ENCODE measurements at regions not wholly inside any gene's neighbourhood (a gene's known extent, or its start where the extent isn't known, plus 50 kb on each side); places are given as distances from the start of the nearest gene placed in this dataset.

DNA sequence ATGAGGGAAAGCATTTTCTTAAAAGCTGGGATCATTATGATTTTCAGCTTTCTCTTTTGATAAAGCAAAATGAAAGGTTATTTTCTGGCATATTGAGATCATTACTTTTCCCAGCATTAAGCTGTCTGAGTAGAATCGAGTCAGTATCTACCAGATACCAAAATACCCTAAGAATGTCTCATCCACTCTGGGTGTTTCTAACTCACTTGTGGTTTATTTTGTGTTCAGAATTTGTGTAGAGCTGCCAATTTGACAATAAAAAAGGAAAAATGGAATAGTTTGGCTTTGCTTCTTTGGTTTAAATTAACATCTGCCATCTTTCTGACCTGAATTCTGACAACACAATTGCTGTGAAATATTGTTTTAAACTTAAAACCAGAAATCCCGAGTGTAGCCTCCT lies 438.7 kb upstream of the ARGLU1 start:
- DNase-seq (ENCODE audit: low read depth in 4 of 4, low spot score in 3 of 4), result no peak

DNA sequence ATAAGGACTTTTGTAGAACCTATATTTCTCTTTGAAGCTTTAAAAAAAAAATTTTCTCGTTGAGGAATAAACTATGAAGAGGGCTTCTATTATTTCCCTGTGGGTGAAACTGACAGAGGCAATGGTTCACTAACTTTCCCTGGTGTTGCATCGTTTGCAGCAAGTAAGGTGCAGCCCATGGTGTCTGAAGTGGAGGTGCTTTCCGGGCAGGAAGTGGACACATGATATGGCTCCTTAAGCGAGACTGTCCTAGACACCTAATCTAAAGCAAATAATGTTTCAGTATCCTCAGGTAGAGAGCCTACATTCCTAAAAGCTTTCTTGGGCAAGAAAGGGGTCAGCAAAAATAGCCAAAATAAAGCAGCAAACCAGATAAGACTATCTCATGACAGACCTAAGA lies 437.6 kb upstream of the ARGLU1 start:
- no peak for DNase-seq (ENCODE audit: low read depth in 4 of 4, low spot score in 3 of 4)

DNA sequence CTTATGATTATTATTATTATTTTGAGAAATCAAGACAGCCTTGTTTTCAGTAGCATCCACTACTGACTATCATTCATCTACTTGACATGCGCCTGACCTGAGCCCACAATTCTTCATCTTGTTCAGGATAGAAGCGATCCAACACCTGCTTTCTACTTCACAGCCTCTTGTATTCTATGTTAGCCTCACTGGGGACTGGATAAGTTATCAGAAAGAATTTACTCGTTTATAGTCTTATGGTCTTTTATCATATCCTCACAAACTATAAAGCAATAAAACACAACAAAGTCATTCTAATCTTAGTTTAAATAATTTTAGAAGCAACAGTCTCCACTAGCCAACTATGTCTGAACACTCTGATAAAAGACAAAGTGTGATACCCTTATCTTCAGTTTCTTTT lies 436.0 kb upstream of the ARGLU1 start:
- no peak for DNase-seq (ENCODE audit: low read depth in 4 of 4, low spot score in 3 of 4)

DNA sequence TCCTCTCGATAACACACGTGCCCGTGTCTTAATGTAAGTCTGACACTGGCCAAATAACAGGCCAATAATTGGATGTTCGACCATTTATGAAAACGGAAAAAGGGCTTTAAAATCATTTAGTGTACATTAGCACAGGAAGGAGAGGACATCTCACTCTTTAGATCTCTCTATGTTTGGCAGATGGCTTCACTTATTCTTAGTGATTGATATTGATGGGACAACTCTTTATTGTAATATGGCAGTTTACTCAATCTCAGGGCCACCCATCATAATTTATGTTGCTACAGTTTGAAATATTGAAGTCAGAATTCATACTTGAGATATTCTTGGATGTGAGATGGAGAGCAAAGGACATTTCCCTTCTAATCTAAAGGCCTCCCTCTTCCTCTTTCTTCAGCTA lies 430.7 kb upstream of the ARGLU1 start:
- no peak for DNase-seq (ENCODE audit: low read depth in 4 of 4, low spot score in 3 of 4)

DNA sequence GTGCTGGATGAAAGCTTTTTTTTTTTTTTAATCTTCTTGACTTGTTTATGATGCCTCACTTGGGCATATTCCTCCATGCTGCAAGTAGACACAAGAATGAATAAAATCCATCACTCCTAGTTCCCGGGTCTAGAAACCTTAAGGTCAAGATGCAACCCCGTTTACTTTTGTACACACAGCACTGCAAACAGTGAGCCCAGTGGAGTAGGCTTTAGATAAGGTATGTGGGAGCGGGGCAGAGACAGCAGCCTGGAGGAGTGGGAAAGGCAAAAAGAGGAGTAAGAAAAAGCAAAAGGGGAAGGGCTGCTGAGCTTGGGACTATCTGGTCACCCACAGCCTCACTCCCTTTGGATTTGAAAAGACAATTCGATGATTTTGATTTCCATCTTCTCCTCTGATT lies 429.8 kb upstream of the ARGLU1 start:
- DNase-seq (ENCODE audit: low read depth in 4 of 4, low spot score in 3 of 4), result no peak

DNA sequence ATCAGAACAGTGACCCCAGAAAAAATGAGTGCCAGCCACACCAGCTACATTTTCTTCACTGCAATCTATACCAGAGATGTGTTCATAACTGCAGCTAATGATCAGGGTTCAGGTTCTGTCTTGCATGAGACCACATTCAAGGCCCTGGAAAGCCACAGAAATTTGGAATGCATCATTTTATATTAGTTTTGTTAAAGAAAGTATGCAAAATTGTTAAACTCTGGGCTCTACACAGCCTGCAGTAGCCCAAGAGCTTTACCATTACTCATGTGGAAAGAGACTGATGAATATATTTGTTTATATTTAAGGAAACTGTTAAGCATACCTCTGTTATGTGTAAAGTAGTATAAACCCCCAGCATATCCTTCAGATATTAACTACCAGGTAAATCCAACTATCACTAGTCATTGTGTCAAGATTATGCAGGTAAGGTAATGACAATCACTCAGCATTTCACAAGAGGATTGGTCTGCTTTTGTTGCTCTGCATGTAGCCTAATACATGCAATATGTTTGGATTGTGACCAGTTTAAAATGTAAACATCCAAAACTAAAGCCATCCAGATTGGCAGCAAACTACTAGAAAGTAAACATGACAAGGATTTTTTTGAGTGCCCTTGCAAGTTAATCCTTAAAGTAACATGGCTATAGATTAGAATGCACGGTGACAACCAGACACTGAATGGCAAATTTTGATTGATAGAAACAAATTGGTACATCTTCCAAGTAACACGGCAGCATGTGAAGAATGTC lies 429.1 kb upstream of the ARGLU1 start:
- DNase-seq (ENCODE audit: low read depth in 4 of 4, low spot score in 3 of 4), result no peak

DNA sequence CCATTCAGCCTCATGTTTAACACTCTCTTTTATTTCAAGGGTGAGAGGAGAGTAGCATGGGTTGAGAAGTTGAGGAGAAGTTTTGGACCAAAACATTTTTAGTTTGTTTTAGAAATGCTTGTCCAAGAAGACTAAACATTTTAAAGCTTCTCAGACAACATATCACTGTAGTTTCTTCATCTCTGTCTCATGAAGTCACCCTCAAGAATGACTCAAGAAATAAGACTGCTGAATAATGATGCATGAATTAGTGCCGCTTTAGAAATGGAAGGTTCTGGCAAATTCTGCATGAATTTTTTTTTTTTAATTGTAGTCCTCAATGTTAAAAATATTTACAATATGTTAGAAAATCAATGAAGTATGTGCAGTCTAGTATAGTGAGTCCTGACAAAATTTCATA lies 422.7 kb upstream of the ARGLU1 start:
- no peak for DNase-seq (ENCODE audit: low read depth in 4 of 4, low spot score in 3 of 4)

DNA sequence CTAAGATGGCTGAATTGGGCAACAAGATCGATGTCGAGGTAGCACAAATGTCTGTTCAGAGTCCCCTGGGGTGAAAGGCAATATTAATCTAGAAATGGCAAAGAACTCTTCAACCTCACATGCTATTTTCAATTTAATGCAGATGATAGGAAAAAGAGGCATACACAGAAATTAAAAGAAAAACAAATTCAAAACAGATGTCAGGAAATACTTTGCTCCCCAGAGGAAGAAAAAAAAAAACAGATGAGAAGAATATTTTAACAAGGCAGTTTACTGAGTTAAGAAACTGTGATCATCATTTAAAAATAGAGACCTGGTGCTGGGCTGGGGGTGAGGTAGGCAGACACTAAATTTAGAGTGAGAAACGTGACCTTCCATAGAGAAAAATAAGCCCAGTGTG lies 421.9 kb upstream of the ARGLU1 start:
- DNase-seq (ENCODE audit: low read depth in 4 of 4, low spot score in 3 of 4), result no peak

DNA sequence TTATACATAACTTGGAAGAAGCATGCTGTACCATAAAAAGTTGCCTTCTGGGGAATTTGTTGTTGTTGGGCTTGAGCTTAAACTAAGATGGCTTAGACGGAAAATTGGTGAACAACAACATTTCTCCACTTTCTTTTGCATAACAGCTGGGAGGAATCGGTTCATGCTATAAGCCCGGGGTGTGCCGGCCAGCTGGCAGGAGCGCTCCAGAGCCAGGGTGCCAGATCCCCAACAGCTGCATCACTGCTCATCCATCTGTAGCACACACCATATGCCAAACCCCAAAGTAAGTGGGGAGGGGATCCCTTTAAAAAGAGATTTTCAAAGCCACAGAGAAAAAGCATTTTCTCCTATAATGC lies 419.5 kb upstream of the ARGLU1 start:
- no peak for DNase-seq (ENCODE audit: low read depth in 4 of 4, low spot score in 3 of 4)

DNA sequence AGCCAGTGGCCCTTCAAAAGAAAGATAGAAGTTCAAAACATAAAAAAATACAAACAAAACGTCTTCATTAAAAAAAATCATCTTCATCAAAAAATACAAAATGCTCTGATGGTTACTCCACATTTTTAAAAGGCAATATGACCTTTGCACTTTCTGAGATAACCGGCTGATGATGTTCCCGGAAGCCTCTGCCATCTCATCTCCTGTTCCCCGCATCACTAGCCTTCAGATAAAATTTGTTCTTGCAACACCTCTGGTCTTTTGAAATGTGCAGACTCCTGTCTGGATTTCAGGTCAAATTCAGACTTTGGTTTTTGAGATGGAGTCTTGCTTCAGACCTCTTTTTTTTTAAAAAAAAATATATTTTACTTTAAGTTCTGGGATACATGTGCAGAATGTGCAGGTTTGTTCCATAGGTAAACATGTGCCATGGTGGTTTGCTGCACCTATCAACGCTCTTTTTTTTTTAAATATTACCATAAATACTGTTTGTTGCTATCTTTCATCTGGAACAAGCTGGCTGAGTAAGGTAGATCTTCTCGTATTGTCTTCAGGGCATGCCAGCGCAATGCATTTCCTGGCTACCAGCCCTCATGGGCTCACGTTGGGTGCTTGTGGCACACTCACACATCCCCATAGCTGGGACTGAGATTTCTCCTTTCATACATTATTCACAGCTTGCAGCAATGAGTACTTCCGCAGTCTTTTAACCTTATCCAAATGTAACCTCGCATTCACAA lies 418.9 kb upstream of the ARGLU1 start:
- no peak for DNase-seq (ENCODE audit: low read depth in 4 of 4, low spot score in 3 of 4)

DNA sequence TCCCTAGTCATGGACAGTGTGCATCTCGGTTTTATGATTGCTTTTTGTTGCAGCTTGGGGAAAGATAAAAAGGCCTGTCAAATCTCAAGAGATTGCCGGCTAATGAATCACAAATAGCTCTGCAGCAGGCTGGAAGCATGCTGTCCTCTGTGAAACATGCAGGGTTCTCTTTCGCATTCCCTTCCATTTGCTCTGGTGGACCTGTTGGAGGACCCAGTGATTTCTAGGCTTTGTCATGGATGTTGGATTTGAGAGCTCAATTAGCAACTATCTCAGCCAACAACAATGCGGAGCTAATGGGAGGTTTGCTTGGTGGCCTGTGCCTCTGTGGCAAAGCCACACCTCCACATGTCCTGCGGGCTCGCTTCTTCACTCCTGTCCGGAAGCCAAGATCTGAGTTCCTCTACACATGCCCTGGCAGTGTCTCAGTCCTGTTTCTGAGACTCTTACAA lies 418.1 kb upstream of the ARGLU1 start:
- no peak for DNase-seq (ENCODE audit: low read depth in 4 of 4, low spot score in 3 of 4)

DNA sequence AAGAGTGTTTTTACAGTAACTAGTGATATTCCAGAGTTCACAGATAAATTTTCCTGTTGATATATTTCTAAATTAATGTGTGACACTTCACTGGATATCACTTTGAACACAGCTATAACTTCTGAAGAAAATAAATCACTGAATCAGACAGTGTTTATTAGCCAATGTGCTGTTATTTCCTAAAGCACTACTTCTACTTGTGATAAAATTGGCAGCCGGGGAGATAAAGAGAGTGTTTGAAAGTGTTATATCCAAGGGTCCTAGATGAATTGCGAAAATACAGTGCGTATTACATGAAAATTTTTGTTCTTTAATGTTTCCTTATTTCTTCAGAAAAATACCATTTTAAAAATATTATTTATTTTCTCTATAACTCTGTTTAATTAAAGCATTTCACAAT lies 417.5 kb upstream of the ARGLU1 start:
- DNase-seq (ENCODE audit: low read depth in 4 of 4, low spot score in 3 of 4), result no peak

DNA sequence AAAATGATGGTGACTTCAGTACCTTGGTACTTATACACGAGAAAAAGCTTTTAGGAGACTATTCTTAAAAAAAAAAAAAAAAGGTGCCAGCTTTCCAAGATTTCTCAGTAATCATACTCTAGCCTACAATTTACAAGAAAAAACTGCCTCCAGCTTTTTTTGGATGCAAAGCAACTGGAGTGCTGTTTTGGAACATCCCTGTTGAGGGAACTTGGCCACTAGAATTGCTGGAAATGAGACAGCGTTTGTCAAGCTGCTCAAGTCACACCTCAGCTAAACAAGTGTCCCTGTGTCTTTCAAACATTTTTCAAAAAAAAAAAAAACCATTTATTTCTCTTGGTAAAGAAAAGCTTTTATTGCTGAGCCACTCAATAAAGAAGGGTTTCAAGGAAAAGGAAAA lies 413.1 kb upstream of the ARGLU1 start:
- DNase-seq (ENCODE audit: low read depth in 4 of 4, low spot score in 3 of 4), result no peak

DNA sequence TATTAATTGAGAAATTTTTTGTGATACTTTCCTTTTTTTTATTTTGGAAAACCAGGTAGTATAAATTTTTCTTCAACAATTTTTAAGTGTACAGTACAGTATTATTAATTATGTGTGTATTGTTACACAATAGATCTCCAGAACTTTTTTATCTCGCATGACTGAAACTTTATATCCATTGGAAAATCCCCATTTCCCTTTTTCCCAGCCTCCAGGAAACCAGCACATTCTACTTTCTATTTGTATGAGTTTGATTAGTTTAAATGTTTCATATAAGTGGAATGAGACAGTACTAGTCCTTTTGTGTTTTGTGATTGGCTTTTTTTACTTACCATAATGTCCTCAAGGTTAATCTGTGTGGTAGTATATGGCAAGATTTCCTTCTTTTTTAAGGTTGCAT lies 399.5 kb upstream of the ARGLU1 start:
- no peak for DNase-seq (ENCODE audit: low read depth in 4 of 4, low spot score in 3 of 4)

DNA sequence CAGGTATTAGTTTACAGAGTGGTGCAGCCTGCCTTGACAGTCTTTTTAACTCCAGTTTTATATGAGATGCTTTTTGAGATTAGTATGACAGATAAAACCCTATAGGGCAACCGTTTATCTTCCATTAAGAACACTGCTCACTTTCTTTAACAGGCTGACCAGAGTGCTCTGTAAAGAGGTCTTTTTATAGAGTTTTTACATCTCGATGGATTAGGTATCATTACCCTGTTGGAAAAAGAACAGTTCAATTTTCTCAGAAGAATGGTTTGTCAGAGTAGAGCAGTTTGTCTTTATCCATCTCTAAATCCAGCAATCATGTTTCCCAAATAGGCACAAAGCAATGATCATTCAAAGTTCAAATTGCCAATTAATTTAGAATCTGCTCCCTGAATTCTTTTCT lies 395.2 kb upstream of the ARGLU1 start:
- DNase-seq (ENCODE audit: low read depth in 4 of 4, low spot score in 3 of 4), result no peak

DNA sequence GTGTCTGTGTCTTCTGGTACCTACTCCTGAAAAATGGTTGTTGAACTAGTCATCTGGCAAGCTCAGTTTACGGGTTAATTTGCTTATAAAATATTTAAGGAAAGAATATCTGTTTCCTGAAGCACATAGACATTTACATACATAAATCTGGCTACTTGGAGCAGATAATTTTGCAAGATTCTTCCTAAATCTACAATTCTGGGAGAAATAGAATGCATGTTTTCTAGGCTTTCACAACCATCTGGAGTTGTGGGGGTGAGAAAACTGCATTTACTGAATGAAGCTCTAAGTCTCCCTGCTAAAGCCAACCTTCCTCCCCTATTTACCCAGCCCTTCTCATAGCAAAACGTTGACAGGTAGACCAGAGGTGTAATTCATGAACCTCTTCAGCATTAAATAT lies 393.7 kb upstream of the ARGLU1 start:
- no peak for DNase-seq (ENCODE audit: low read depth in 4 of 4, low spot score in 3 of 4)

DNA sequence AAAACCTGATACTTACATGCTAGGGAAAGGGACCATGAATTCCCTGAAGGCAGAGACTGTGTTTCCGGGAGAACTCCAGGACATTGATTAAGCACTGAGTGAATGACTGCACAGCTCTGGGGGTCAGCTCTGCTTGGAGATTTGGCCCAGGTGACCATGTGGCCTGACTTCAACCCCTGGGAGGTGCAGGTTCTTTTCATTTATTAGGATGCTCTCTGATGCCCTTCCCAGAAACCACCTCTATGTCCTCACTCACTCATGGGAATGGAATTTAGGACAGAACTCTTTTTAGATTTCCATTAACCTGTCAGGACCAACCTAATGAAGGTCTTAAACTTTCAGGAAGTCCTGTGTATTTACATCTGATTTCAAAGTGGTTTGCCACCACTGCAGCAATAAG lies 393.3 kb upstream of the ARGLU1 start:
- no peak for DNase-seq (ENCODE audit: low read depth in 4 of 4, low spot score in 3 of 4)

DNA sequence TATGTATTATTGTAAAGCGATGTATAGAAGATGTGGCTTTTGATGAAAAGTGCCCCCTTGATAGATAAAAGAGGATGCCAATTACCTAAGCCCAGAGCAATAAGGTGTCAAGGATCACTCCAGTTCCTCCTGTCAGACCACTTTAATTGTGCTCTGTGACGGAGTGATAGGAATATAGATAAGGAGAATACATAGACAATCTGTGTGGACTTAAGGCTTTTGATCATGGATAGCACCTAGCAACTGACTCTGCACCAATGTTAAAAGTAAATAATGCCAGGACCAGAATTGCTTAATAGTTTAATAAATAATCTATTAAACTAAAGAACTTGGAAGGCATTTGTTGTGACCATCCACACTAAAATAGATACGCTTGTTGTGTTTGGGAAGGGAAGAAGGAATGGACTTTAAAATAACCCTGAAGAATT lies 390.7 kb upstream of the ARGLU1 start:
- DNase-seq (ENCODE audit: low read depth in 4 of 4, low spot score in 3 of 4), result no peak

DNA sequence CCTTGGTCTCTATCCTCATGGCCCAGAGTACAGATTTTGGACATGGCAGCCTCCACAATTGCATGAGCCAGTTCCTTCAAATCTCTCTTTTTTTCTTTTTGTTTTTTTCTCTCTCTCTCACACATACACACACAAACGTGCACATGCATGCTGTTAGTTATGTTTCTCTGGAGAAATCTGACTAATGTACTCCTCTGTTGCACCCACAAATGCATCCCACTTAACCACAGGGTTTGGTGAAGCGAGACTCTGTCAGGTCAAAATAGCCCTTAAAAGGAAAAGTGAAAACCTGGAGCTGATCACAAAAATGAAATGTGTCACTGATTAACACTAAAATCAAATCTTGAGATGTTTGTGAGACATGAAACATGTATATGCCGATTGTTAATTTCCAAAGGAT lies 374.6 kb upstream of the ARGLU1 start:
- no peak for DNase-seq (ENCODE audit: low read depth in 4 of 4, low spot score in 3 of 4)

DNA sequence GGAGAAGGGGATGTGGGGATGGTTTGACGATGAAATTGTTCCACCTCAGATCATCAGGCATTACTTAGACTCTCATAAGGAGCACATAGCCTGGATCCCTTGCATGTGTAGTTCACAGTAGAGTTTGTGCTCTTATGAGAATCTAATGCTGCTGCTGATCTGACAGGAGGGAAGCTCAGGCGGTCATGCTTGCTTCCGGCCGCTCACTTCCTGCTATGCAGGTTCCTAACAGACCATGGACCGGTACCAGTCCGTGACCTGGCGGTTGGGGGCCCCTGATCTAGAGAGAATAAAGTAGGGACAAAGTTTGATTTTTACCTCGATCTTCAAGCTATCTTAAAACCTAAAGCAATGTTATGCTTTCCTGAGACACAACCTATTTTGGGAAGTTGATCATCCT lies 373.8 kb upstream of the ARGLU1 start:
- no peak for DNase-seq (ENCODE audit: low read depth in 4 of 4, low spot score in 3 of 4)

DNA sequence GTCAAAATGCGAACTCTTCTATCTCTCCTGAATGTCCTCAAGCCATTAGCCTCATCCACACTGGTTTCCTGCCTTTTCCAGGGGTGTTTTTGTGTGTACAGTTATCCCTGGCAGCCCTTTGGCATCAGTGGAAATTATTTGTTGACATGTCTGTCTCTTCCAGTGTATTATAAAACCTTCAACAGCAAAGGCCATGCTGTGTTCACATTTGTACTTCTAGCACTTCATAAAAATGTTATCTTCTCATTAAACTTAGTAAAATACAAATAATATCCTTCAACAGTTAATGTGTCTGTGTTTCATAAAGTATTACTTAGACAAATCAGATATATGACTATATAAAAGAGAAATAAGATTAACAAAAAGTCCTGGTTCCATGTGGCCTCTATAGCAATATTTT lies 359.5 kb upstream of the ARGLU1 start:
- DNase-seq (ENCODE audit: low read depth in 4 of 4, low spot score in 3 of 4), result no peak

DNA sequence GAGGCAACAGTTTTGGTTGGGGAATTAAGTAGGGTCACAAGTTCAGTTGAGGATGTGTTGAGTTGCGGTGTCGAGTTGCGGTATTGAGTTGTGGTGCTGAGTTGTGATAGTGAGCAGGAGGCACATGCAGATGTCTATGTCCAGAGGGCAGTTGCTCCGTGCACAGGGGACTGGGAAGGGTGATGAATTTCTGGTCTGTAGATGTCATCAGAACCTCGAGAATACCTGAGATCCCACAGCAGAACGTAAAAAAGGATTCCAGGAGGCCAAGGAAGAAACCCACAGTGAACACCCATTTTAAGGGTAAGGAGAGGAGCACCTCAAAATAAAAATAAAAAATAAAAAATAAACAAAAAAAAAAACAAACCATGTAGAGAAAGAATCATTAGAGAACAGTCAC lies 354.4 kb upstream of the ARGLU1 start:
- DNase-seq (ENCODE audit: low read depth in 4 of 4, low spot score in 3 of 4), result no peak
